Gastroesophageal sphincter (tissue), 4 donors: ENCODE measurements at regions not wholly inside any gene's neighbourhood (a gene's known extent, or its start where the extent isn't known, plus 50 kb on each side); places are given as distances from the start of the nearest gene placed in this dataset.

Experiments used
- ATAC-seq: fragments of 150-250 bp; one replicate; pipeline ENCODE4 v1.9.1; 2016; ENCODE audit warnings: mild to moderate bottlenecking, moderate library complexity
- H3K27ac ChIP-seq, 4 donors: fragments of 200-600 bp; sonication (generic) in 3 of 4; 1 replicate in 3 of 4; 2 replicates in 1 of 4; pipeline ENCODE4 v1.5.1; 2016 to 2019
- H3K27me3 ChIP-seq: fragments of 200-600 bp; sonication (generic); one replicate; pipeline ENCODE4 v1.5.1; 2019
- H3K36me3 ChIP-seq, 2 donors: fragments of 200-600 bp; sonication (generic); one replicate each; pipeline ENCODE4 v1.5.1; 2019; ENCODE audit warnings: control low read depth in 1 of 2
- H3K4me1 ChIP-seq, 3 donors: fragments of 200-600 bp; sonication (generic); 1 replicate in 2 of 3; 2 replicates in 1 of 3; pipeline ENCODE4 v1.5.1; 2016 to 2019; ENCODE audit warnings: control low read depth in 2 of 3
- H3K4me3 ChIP-seq, 2 donors: fragments of 200-600 bp; sonication (generic); one replicate each; pipeline ENCODE4 v1.5.1; 2019; ENCODE audit warnings: mild to moderate bottlenecking in 1 of 2, moderate library complexity in 1 of 2
- H3K9me3 ChIP-seq, 3 donors: fragments of 200-600 bp; sonication (generic); one replicate each; pipeline ENCODE4 v1.5.1; 2017 to 2019; ENCODE audit warnings: control low read depth in 2 of 3
- CTCF ChIP-seq, 4 experiments: fragments of 200-600 bp in 2 of 4; fragments of 450-650 bp in 2 of 4; sonication (generic) in 1 of 4; IDR thresholded peaks; one replicate each; pipeline ENCODE4 v1.5.1; 2017 to 2019; ENCODE audit warnings: antibody characterized with exemption in 4 of 4, mild to moderate bottlenecking in 2 of 4, moderate library complexity in 2 of 4
- EP300 ChIP-seq: sonication (generic); formaldehyde crosslinking; IDR thresholded peaks from one replicate; pipeline ENCODE4 v1.6.1; 2017; ENCODE audit warnings: antibody characterized with exemption, mild to moderate bottlenecking
- POLR2A ChIP-seq, 2 donors: fragments of 450-650 bp; IDR thresholded peaks; one replicate each; pipeline ENCODE4 v1.6.1; 2017; ENCODE audit warnings: antibody characterized with exemption in 2 of 2, mild to moderate bottlenecking in 2 of 2, moderate library complexity in 1 of 2
- POLR2AphosphoS5 ChIP-seq: sonication (generic); formaldehyde crosslinking; IDR thresholded peaks from one replicate; pipeline ENCODE4 v1.6.1; 2017; ENCODE audit warnings: antibody characterized with exemption
- WGBS, 2 donors: methylation state at CpG; one replicate each; pipeline ENCODE4 v1.1.5; 2018; ENCODE audit warnings: low coverage in 1 of 2; 5-methylcytosine and 5-hydroxymethylcytosine counted together

GRCh38 chr2:107466984-107467773, 359.5 kb upstream of the RGPD4 start:
- no peak for ATAC-seq
- Histone ChIP-seq H3K4me3 (no peak overlapping the region), H3K4me1 (no peaks in the 10 kb centered on the region), H3K27ac (no peak overlapping the region), H3K36me3 (no peaks in the 10 kb centered on the region), H3K9me3 (no peaks in the 10 kb centered on the region), H3K27me3 (no peaks in the 10 kb centered on the region)
- TF ChIP-seq POLR2A (IDR thresholded peaks at IDR 0.05) (no peak), CTCF (IDR thresholded peaks at IDR 0.05) (no peak), EP300 (no peak), POLR2AphosphoS5 (no peak)
- 58 to 70% methylated on average over 4 of the region's 4 CpGs for WGBS, 2 donors

- 93 to 95% methylated on average over 3 to 5 of the region's 34 CpGs for WGBS, 2 donors
- no peaks in the 10 kb centered on the region for H3K4me1 ChIP-seq
- ATAC-seq = no peak
Observed at GRCh38 chr2:107469437-107469995, 357.2 kb upstream of the RGPD4 start.

GRCh38 chr2:107473150-107473549, 353.5 kb upstream of the RGPD4 start:
- Histone ChIP-seq H3K4me3 (no peak overlapping the region), H3K4me1 (no peaks in the 10 kb centered on the region), H3K36me3 (no peaks in the 10 kb centered on the region), H3K9me3 (peaks cover 0 to 28% (median 0%) of the 10 kb centered on the region in 3 donors), H3K27ac (no peak overlapping the region), H3K27me3 (no peaks in the 10 kb centered on the region)
- TF ChIP-seq POLR2A (IDR thresholded peaks at IDR 0.05) (no peak), EP300 (no peak), POLR2AphosphoS5 (no peak), CTCF (IDR thresholded peaks at IDR 0.05) (no peak)
- ATAC-seq = no peak

More at GRCh38 chr2:107469437-107469995, 357.2 kb upstream of the RGPD4 start:
- TF ChIP-seq POLR2AphosphoS5 (no peak), EP300 (no peak), POLR2A (IDR thresholded peaks at IDR 0.05) (no peak), CTCF (IDR thresholded peaks at IDR 0.05) (no peak)
- peaks cover 0 to under 1% (median 0%) of the 10 kb centered on the region in 3 donors for H3K9me3 ChIP-seq
- H3K4me3 ChIP-seq = no peak overlapping the region
- no peak overlapping the region for H3K27ac ChIP-seq
- H3K36me3 ChIP-seq = no peaks in the 10 kb centered on the region
- H3K27me3 ChIP-seq = no peaks in the 10 kb centered on the region

- H3K4me3 ChIP-seq = no peak overlapping the region
- no peaks in the 10 kb centered on the region for H3K27me3 ChIP-seq
- no peaks in the 10 kb centered on the region for H3K36me3 ChIP-seq
- TF ChIP-seq EP300 (no peak), CTCF (IDR thresholded peaks at IDR 0.05) (no peak), POLR2A (IDR thresholded peaks at IDR 0.05) (no peak), POLR2AphosphoS5 (no peak)
- H3K9me3 ChIP-seq = peaks cover 0 to 28% (median 0%) of the 10 kb centered on the region in 3 donors
- H3K4me1 ChIP-seq = no peaks in the 10 kb centered on the region
- no peak overlapping the region for H3K27ac ChIP-seq
- 100% methylated on average over 1 to 2 of the region's 2 CpGs for WGBS, 2 donors
- ATAC-seq = no peak
Observed at GRCh38 chr2:107475859-107476258, 350.8 kb upstream of the RGPD4 start.

- Histone ChIP-seq H3K27me3 (no peaks in the 10 kb centered on the region), H3K4me1 (no peaks in the 10 kb centered on the region), H3K9me3 (no peaks in the 10 kb centered on the region), H3K36me3 (no peaks in the 10 kb centered on the region), H3K27ac (no peak overlapping the region), H3K4me3 (no peak overlapping the region)
- TF ChIP-seq EP300 (no peak), CTCF (IDR thresholded peaks at IDR 0.05) (no peak), POLR2A (IDR thresholded peaks at IDR 0.05) (no peak), POLR2AphosphoS5 (no peak)
- ATAC-seq = no peak
Observed at GRCh38 chr2:107502539-107502938, 324.2 kb upstream of the RGPD4 start.
